GM19395 (cell line): ENCODE measurements at regions not wholly inside any gene's neighbourhood (a gene's known extent, or its start where the extent isn't known, plus 50 kb on each side); places are given as distances from the start of the nearest gene placed in this dataset.

Experiments
- ATAC-seq: cut with Tn5 transposase; IDR thresholded peaks from one replicate; pipeline ENCODE4 v1.9.1; 2021; ENCODE audit warnings: mild to moderate bottlenecking, moderate library complexity; ENCODE audit not compliant: unreplicated experiment

GRCh38 chr7:24510759-24511158, 62.5 kb upstream of the PALS2 start:
- ATAC-seq, result no peak

GRCh38 chr7:24517166-24517565, 56.1 kb upstream of the PALS2 start:
- ATAC-seq, result no peak

DNA sequence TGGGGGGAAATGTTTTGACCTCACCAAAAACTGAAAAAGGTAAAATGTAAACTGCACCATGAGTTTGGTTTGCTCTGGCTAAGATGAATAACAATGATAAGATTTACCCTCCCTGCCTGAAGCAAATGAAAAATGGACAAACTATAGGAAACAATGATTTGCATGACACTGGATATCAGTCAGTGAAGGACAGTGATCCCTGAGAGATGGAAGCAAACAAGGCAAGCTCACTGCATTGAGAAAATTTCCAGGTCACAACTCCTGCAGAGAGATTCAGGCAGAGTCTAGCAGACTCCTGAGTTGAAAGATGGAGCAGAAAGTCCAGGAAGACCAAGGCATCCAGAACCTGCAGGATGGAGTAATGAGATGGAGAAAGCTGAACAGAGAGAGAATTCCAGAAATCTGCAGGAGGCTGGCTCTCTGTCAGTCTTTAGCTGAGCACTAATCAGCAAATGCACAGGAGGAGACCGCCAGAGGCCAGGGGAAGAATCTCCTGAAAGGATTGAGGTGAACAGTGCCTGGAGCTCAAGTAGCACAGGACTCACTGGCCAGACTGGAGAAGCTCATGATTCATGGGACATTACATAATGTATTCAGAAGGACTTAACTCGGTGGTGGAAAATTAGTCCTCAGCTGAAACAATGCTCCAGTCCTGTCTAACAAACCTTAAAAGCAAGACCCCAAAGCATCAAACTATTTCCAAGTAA, 51.2 kb upstream of the PALS2 start:
- no peak for ATAC-seq
